Parathyroid adenoma (tissue), 2 donors: ENCODE measurements at regions not wholly inside any gene's neighbourhood (a gene's known extent, or its start where the extent isn't known, plus 50 kb on each side); places are given as distances from the start of the nearest gene placed in this dataset.

ENCODE experiments used
- H2AFZ ChIP-seq: fragments of 300-600 bp; sonication (generic); one replicate; pipeline ENCODE4 v1.7.0; 2017; ENCODE audit warnings: antibody characterized with exemption, mild to moderate bottlenecking
- H3K27ac ChIP-seq: fragments of 300-600 bp; sonication (generic); one replicate; pipeline ENCODE4 v1.7.0; 2017
- H3K27me3 ChIP-seq: fragments of 300-600 bp; sonication (generic); one replicate; pipeline ENCODE4 v1.7.0; 2017; ENCODE audit warnings: low read length; ENCODE audit not compliant: control insufficient read depth, insufficient read depth
- H3K36me3 ChIP-seq: fragments of 300-600 bp; sonication (generic); one replicate; pipeline ENCODE4 v1.7.0; 2017; ENCODE audit warnings: low read length; ENCODE audit not compliant: control insufficient read depth, insufficient read depth
- H3K4me1 ChIP-seq: fragments of 300-600 bp; sonication (generic); one replicate; pipeline ENCODE4 v1.7.0; 2017; ENCODE audit warnings: control low read depth
- H3K4me2 ChIP-seq: fragments of 300-600 bp; sonication (generic); one replicate; pipeline ENCODE4 v1.7.0; 2017; ENCODE audit warnings: low read length
- H3K4me3 ChIP-seq: fragments of 300-600 bp; sonication (generic); one replicate; pipeline ENCODE4 v1.7.0; 2017; ENCODE audit warnings: low read depth, low read length
- H3K79me2 ChIP-seq: fragments of 300-600 bp; sonication (generic); one replicate; pipeline ENCODE4 v1.7.0; 2017; ENCODE audit warnings: control low read depth
- H3K9ac ChIP-seq: fragments of 300-600 bp; sonication (generic); one replicate; pipeline ENCODE4 v1.7.0; 2017; ENCODE audit warnings: mild to moderate bottlenecking
- H3K9me3 ChIP-seq: fragments of 300-600 bp; sonication (generic); one replicate; pipeline ENCODE4 v1.7.0; 2017; ENCODE audit warnings: low read length; ENCODE audit not compliant: control insufficient read depth
- CTCF ChIP-seq: fragments of 300-600 bp; sonication (generic); IDR thresholded peaks from one replicate; pipeline ENCODE4 v1.7.0; 2017; ENCODE audit warnings: antibody characterized with exemption, mild to moderate bottlenecking
- donor health status: primary hyperparathyroidism.

- no peaks in the 10 kb centered on the region for H3K27me3 ChIP-seq
- H3K9me3 ChIP-seq, result no peaks in the 10 kb centered on the region
- no peaks in the 10 kb centered on the region for H3K36me3 ChIP-seq
- no peaks in the 10 kb centered on the region for H3K79me2 ChIP-seq
- no peak for TF ChIP-seq CTCF
- no peak overlapping the region for H3K27ac ChIP-seq
- H2AFZ ChIP-seq, result no peak overlapping the region
- H3K4me2 ChIP-seq, result no peak overlapping the region
- no peak overlapping the region for H3K9ac ChIP-seq
- no peak overlapping the region for H3K4me3 ChIP-seq
- H3K4me1 ChIP-seq, result no peaks in the 10 kb centered on the region
These were observed 634.0 kb upstream of the SEMA3D start for GRCh38 chr7:85820702-85821443.

GRCh38 chr7:85815526-85815925 is 628.7 kb upstream of the SEMA3D start:
- H3K4me3 ChIP-seq, result no peak overlapping the region
- no peak overlapping the region for H3K9ac ChIP-seq
- H3K9me3 ChIP-seq, result no peaks in the 10 kb centered on the region
- no peak overlapping the region for H3K27ac ChIP-seq
- no peaks in the 10 kb centered on the region for H3K27me3 ChIP-seq
- H3K79me2 ChIP-seq, result no peaks in the 10 kb centered on the region
- TF ChIP-seq CTCF, result no peak
- H3K36me3 ChIP-seq, result no peaks in the 10 kb centered on the region
- no peaks in the 10 kb centered on the region for H3K4me1 ChIP-seq
- no peak overlapping the region for H2AFZ ChIP-seq
- no peak overlapping the region for H3K4me2 ChIP-seq

- H3K4me3 ChIP-seq, result no peak overlapping the region
- H3K36me3 ChIP-seq, result no peaks in the 10 kb centered on the region
- no peaks in the 10 kb centered on the region for H3K27me3 ChIP-seq
- H3K9me3 ChIP-seq, result no peaks in the 10 kb centered on the region
- no peaks in the 10 kb centered on the region for H3K79me2 ChIP-seq
- no peak overlapping the region for H3K4me2 ChIP-seq
- H2AFZ ChIP-seq, result no peak overlapping the region
- TF ChIP-seq CTCF, result no peak
- H3K9ac ChIP-seq, result no peak overlapping the region
- no peaks in the 10 kb centered on the region for H3K4me1 ChIP-seq
- no peak overlapping the region for H3K27ac ChIP-seq
These were observed 619.5 kb upstream of the SEMA3D start for GRCh38 chr7:85806321-85806720.

- no peak overlapping the region for H2AFZ ChIP-seq
- H3K9me3 ChIP-seq, result no peaks in the 10 kb centered on the region
- TF ChIP-seq CTCF, result no peak
- no peak overlapping the region for H3K4me2 ChIP-seq
- H3K9ac ChIP-seq, result no peak overlapping the region
- no peak overlapping the region for H3K4me3 ChIP-seq
- H3K79me2 ChIP-seq, result no peaks in the 10 kb centered on the region
- no peaks in the 10 kb centered on the region for H3K27me3 ChIP-seq
- H3K4me1 ChIP-seq, result no peaks in the 10 kb centered on the region
- no peak overlapping the region for H3K27ac ChIP-seq
- no peaks in the 10 kb centered on the region for H3K36me3 ChIP-seq
These were observed 618.8 kb upstream of the SEMA3D start for GRCh38 chr7:85805656-85806055.

GRCh38 chr7:85805249-85805648 is 618.4 kb upstream of the SEMA3D start:
- Histone ChIP-seq H3K27me3 (no peaks in the 10 kb centered on the region), H3K4me3 (no peak overlapping the region), H3K9ac (no peak overlapping the region), H2AFZ (no peak overlapping the region), H3K4me1 (no peaks in the 10 kb centered on the region), H3K36me3 (no peaks in the 10 kb centered on the region), H3K4me2 (no peak overlapping the region), H3K79me2 (no peaks in the 10 kb centered on the region), H3K9me3 (no peaks in the 10 kb centered on the region), H3K27ac (no peak overlapping the region)
- TF ChIP-seq CTCF, result no peak
